ENCODE measurements at regions not wholly inside any gene's neighbourhood (a gene's known extent, or its start where the extent isn't known, plus 50 kb on each side); places are given as distances from the start of the nearest gene placed in this dataset.
A peak's percentile ranks its signal among the peaks of the same experiment; 100 is the strongest.

GRCh38 chr7:118644346-118644745, 419.8 kb downstream of the ANKRD7 start:
- Histone ChIP-seq H3K9me3 (ENCODE audit: insufficient read depth, low read depth, low read length) (no peaks in the 10 kb centered on the region), H3F3A (ENCODE audit: low read depth) (no peaks in the 10 kb centered on the region), H3K9me2 (replicated peaks; ENCODE audit: low read depth, low read length) (no peaks in the 10 kb centered on the region), H3K36me3 (ENCODE audit: insufficient read depth, low read length) (no peaks in the 10 kb centered on the region), H4K20me1 (ENCODE audit: insufficient read depth, low read length, poor library complexity, severe bottlenecking) (no peaks in the 10 kb centered on the region), H3K4me2 (ENCODE audit: low read depth, low read length, poor library complexity, severe bottlenecking) (no peak overlapping the region), H3K4me1 (ENCODE audit: insufficient read depth, low read length, poor library complexity, severe bottlenecking) (peaks cover 25% of the 10 kb centered on the region), H3K27me3 (ENCODE audit: insufficient read depth, low read length, poor library complexity, severe bottlenecking) (no peaks in the 10 kb centered on the region), H3K9ac (ENCODE audit: low read depth, low read length, poor library complexity, severe bottlenecking) (no peak overlapping the region), H3K4me3 (ENCODE audit: low read length, poor library complexity, severe bottlenecking) (no peak overlapping the region), H3K79me2 (ENCODE audit: insufficient read depth, low read length) (no peaks in the 10 kb centered on the region), H2AFZ (ENCODE audit: low read length) (peak overlapping the region; percentile 22; the same call in 1 of the 2 replicates)
- TF ChIP-seq CTCF (conservative IDR thresholded peaks at IDR 0.05; ENCODE audit: low read length) (no peak), EZH2phosphoT487 (IDR thresholded peaks at IDR 0.05; ENCODE audit: borderline replicate concordance) (no peak)

DNA sequence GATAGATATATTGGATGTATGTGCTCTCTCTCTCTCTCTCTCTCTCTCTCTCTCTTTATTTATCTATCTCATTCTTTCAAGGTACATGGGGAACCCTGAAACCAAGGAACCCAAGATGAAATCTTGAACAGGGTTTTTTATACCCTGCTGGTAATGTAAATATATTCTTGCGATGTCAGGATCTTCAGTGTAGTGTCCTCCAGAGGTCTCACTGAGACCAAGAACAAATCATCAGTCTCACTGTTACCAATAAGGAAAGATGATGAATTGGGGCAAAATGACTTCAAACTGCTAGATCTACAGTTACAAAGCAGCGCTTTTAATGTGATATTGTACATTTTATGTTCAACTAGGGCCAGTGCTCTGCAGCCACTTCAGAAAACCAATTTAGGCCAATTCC, 423.5 kb downstream of the ANKRD7 start:
- TF ChIP-seq EZH2phosphoT487 (IDR thresholded peaks at IDR 0.05; ENCODE audit: borderline replicate concordance) (no peak), CTCF (conservative IDR thresholded peaks at IDR 0.05; ENCODE audit: low read length) (peak; percentile 32; the same call in 1 of the 2 replicates)
- no peak overlapping the region for H3K9ac ChIP-seq (ENCODE audit: low read depth, low read length, poor library complexity, severe bottlenecking)
- no peak overlapping the region for H3K4me3 ChIP-seq (ENCODE audit: low read length, poor library complexity, severe bottlenecking)
- H3K27me3 ChIP-seq (ENCODE audit: insufficient read depth, low read length, poor library complexity, severe bottlenecking), result no peaks in the 10 kb centered on the region
- no peak overlapping the region for H2AFZ ChIP-seq (ENCODE audit: low read length)
- H3K4me2 ChIP-seq (ENCODE audit: low read depth, low read length, poor library complexity, severe bottlenecking), result no peak overlapping the region
- no peaks in the 10 kb centered on the region for H3F3A ChIP-seq (ENCODE audit: low read depth)
- no peaks in the 10 kb centered on the region for H3K36me3 ChIP-seq (ENCODE audit: insufficient read depth, low read length)
- no peaks in the 10 kb centered on the region for H3K9me3 ChIP-seq (ENCODE audit: insufficient read depth, low read depth, low read length)
- H3K79me2 ChIP-seq (ENCODE audit: insufficient read depth, low read length), result no peaks in the 10 kb centered on the region
- no peaks in the 10 kb centered on the region for H3K9me2 ChIP-seq (replicated peaks; ENCODE audit: low read depth, low read length)
- H4K20me1 ChIP-seq (ENCODE audit: insufficient read depth, low read length, poor library complexity, severe bottlenecking), result no peaks in the 10 kb centered on the region
- H3K4me1 ChIP-seq (ENCODE audit: insufficient read depth, low read length, poor library complexity, severe bottlenecking), result peaks cover 14% of the 10 kb centered on the region

- TF ChIP-seq CTCF (conservative IDR thresholded peaks at IDR 0.05; ENCODE audit: low read length) (no peak), EZH2phosphoT487 (IDR thresholded peaks at IDR 0.05; ENCODE audit: borderline replicate concordance) (no peak)
- Histone ChIP-seq H3K27me3 (ENCODE audit: insufficient read depth, low read length, poor library complexity, severe bottlenecking) (no peaks in the 10 kb centered on the region), H3K9ac (ENCODE audit: low read depth, low read length, poor library complexity, severe bottlenecking) (no peak overlapping the region), H3K9me2 (replicated peaks; ENCODE audit: low read depth, low read length) (no peaks in the 10 kb centered on the region), H3K36me3 (ENCODE audit: insufficient read depth, low read length) (no peaks in the 10 kb centered on the region), H3K4me2 (ENCODE audit: low read depth, low read length, poor library complexity, severe bottlenecking) (peak overlapping the region; percentile 3), H4K20me1 (ENCODE audit: insufficient read depth, low read length, poor library complexity, severe bottlenecking) (no peaks in the 10 kb centered on the region), H3K9me3 (ENCODE audit: insufficient read depth, low read depth, low read length) (no peaks in the 10 kb centered on the region), H3F3A (ENCODE audit: low read depth) (no peaks in the 10 kb centered on the region), H3K79me2 (ENCODE audit: insufficient read depth, low read length) (no peaks in the 10 kb centered on the region), H2AFZ (ENCODE audit: low read length) (peak overlapping the region; percentile 47), H3K4me1 (ENCODE audit: insufficient read depth, low read length, poor library complexity, severe bottlenecking) (no peaks in the 10 kb centered on the region), H3K4me3 (ENCODE audit: low read length, poor library complexity, severe bottlenecking) (peak overlapping the region; percentile 3)
Observed at GRCh38 chr7:118657391-118658005, 433.0 kb downstream of the ANKRD7 start.

Data from Loucy (cell line).